ENCODE measurements at regions not wholly inside any gene's neighbourhood (a gene's known extent, or its start where the extent isn't known, plus 50 kb on each side); places are given as distances from the start of the nearest gene placed in this dataset.

- H3K4me3 ChIP-seq (ENCODE audit: control insufficient read depth in 2 of 3, extremely low read depth in 1 of 3, insufficient read depth in 2 of 3, low read depth in 1 of 3, low read length in 3 of 3), result no peak overlapping the region
- no peaks in the 10 kb centered on the region for H3K36me3 ChIP-seq (ENCODE audit: control insufficient read depth in 2 of 2, extremely low read depth in 1 of 2, insufficient read depth in 2 of 2, low read length in 2 of 2)
- no peaks in the 10 kb centered on the region for H3K79me2 ChIP-seq (ENCODE audit: control insufficient read depth, insufficient read depth, low read length)
- no peak for FAIRE-seq
- H3K27ac ChIP-seq (ENCODE audit: control insufficient read depth, insufficient read depth, low read length), result no peak overlapping the region
- no peaks in the 10 kb centered on the region for H3K4me1 ChIP-seq (ENCODE audit: control insufficient read depth, extremely low read depth, insufficient read depth, low read length)
- H3K27me3 ChIP-seq (ENCODE audit: control insufficient read depth, extremely low read depth, insufficient read depth, low read length), result no peaks in the 10 kb centered on the region
- no peak overlapping the region for H2AFZ ChIP-seq (ENCODE audit: control insufficient read depth, low read length)
- H3K9ac ChIP-seq (ENCODE audit: control insufficient read depth, extremely low read depth, insufficient read depth, low read length), result no peak overlapping the region
- H3K9me1 ChIP-seq (ENCODE audit: control insufficient read depth, extremely low read depth, insufficient read depth, low read length), result no peaks in the 10 kb centered on the region
- no peaks in the 10 kb centered on the region for H4K20me1 ChIP-seq (ENCODE audit: control insufficient read depth, extremely low read depth, insufficient read depth, low read length)
- H3K9me3 ChIP-seq (ENCODE audit: control insufficient read depth, low read depth, low read length), result no peaks in the 10 kb centered on the region
- dilution Hi-C loops (cut with MboI; ENCODE audit: extremely low pct_ligation_motif_present, low sequenced_read_pairs), result no loop called here
- DNase-seq (ENCODE audit: low read depth, low spot score), result no peak
- TF ChIP-seq EZH2 (IDR thresholded peaks at IDR 0.05; ENCODE audit: low read length), result no peak
- no peak overlapping the region for H3K4me2 ChIP-seq (ENCODE audit: control insufficient read depth, extremely low read depth, insufficient read depth, low read depth, low read length)
Measured at GRCh38 chr5:9845185-9845584, 215.0 kb upstream of the TAS2R1 start.

DNA sequence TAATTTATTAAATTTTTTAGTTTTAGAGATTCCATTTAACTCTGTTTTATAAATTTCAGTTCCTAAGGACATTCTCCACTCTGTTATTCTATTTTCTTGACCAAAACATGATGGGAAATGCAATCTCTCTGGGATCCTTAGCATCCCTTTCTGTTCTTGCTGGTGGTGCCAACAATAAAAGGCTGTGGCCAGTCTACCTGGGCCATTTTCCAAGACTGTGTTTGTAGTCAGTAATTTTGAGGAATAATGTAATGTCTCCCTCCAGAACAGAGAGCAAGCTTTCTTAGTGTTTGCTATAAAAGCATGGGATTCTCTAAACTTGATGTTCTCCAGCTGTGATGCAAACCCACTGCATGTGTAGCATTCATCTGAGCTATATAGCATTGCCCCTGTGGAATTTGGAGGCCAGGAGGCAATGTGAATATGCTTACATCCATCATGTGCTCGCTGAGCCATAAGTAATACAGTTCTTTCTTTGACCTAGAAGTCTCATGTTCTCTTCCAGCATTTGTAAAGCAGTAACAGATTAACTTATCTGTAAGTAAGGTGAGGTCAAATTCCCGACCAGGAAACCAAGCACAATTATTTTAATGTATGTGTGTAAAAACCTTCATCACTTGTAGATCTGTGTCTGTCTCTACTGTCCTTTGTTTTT lies 211.5 kb upstream of the TAS2R1 start:
- H3K9me3 ChIP-seq (ENCODE audit: control insufficient read depth, low read depth, low read length), result no peaks in the 10 kb centered on the region

DNA sequence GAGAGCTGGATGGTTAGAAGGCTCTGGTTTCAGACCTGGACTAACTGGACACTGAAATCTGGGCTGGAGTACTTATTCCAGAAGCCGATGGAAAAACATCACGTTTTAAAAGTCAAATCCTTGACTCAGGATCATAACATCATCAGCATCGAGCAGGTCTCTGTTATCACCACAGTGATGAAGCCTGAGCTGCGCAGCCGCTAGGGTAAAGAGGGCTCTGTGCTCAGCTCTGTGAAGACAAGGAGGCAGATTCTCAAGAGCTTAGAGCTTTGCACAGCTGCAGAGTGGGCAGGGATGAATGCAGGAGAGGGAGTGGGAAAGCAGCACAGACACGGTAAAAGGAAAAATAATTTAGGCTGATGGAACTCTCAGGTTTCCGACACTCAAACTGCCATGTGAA lies 208.8 kb upstream of the TAS2R1 start:
- no peak overlapping the region for H2AFZ ChIP-seq (ENCODE audit: control insufficient read depth, low read length)
- FAIRE-seq (no peak), DNase-seq (ENCODE audit: low read depth, low spot score) (no peak)
- H3K36me3 ChIP-seq (ENCODE audit: control insufficient read depth in 2 of 2, extremely low read depth in 1 of 2, insufficient read depth in 2 of 2, low read length in 2 of 2), result no peaks in the 10 kb centered on the region
- H3K9me3 ChIP-seq (ENCODE audit: control insufficient read depth, low read depth, low read length), result no peaks in the 10 kb centered on the region
- no peaks in the 10 kb centered on the region for H3K79me2 ChIP-seq (ENCODE audit: control insufficient read depth, insufficient read depth, low read length)
- H4K20me1 ChIP-seq (ENCODE audit: control insufficient read depth, extremely low read depth, insufficient read depth, low read length), result no peaks in the 10 kb centered on the region
- TF ChIP-seq EZH2 (IDR thresholded peaks at IDR 0.05; ENCODE audit: low read length), result no peak
- no peak for TF ChIP-seq CTCF (optimal IDR thresholded peaks at IDR 0.05 in 1 of 3, IDR thresholded peaks at IDR 0.05 in 1 of 3, conservative IDR thresholded peaks at IDR 0.05 in 1 of 3; ENCODE audit: extremely low read depth in 1 of 3, insufficient read depth in 2 of 3, low read length in 3 of 3)
- dilution Hi-C loops (cut with MboI; ENCODE audit: extremely low pct_ligation_motif_present, low sequenced_read_pairs), result no loop called here
- no peaks in the 10 kb centered on the region for H3K4me1 ChIP-seq (ENCODE audit: control insufficient read depth, extremely low read depth, insufficient read depth, low read length)
- no peaks in the 10 kb centered on the region for H3K27me3 ChIP-seq (ENCODE audit: control insufficient read depth, extremely low read depth, insufficient read depth, low read length)
- H3K4me3 ChIP-seq (ENCODE audit: control insufficient read depth in 2 of 3, extremely low read depth in 1 of 3, insufficient read depth in 2 of 3, low read depth in 1 of 3, low read length in 3 of 3), result no peak overlapping the region
- H3K4me2 ChIP-seq (ENCODE audit: control insufficient read depth, extremely low read depth, insufficient read depth, low read depth, low read length), result no peak overlapping the region
- no peaks in the 10 kb centered on the region for H3K9me1 ChIP-seq (ENCODE audit: control insufficient read depth, extremely low read depth, insufficient read depth, low read length)
- H3K27ac ChIP-seq (ENCODE audit: control insufficient read depth, insufficient read depth, low read length), result no peak overlapping the region
- H3K9ac ChIP-seq (ENCODE audit: control insufficient read depth, extremely low read depth, insufficient read depth, low read length), result no peak overlapping the region

More for the DNA sequence above, 211.5 kb upstream of the TAS2R1 start:
- Histone ChIP-seq H3K27me3 (ENCODE audit: control insufficient read depth, extremely low read depth, insufficient read depth, low read length) (no peaks in the 10 kb centered on the region), H2AFZ (ENCODE audit: control insufficient read depth, low read length) (no peak overlapping the region), H3K9ac (ENCODE audit: control insufficient read depth, extremely low read depth, insufficient read depth, low read length) (no peak overlapping the region), H3K4me2 (ENCODE audit: control insufficient read depth, extremely low read depth, insufficient read depth, low read depth, low read length) (no peak overlapping the region), H4K20me1 (ENCODE audit: control insufficient read depth, extremely low read depth, insufficient read depth, low read length) (no peaks in the 10 kb centered on the region), H3K79me2 (ENCODE audit: control insufficient read depth, insufficient read depth, low read length) (no peaks in the 10 kb centered on the region), H3K27ac (ENCODE audit: control insufficient read depth, insufficient read depth, low read length) (no peak overlapping the region), H3K4me1 (ENCODE audit: control insufficient read depth, extremely low read depth, insufficient read depth, low read length) (no peaks in the 10 kb centered on the region), H3K9me1 (ENCODE audit: control insufficient read depth, extremely low read depth, insufficient read depth, low read length) (no peaks in the 10 kb centered on the region), H3K36me3 (ENCODE audit: control insufficient read depth in 2 of 2, extremely low read depth in 1 of 2, insufficient read depth in 2 of 2, low read length in 2 of 2) (no peaks in the 10 kb centered on the region), H3K4me3 (ENCODE audit: control insufficient read depth in 2 of 3, extremely low read depth in 1 of 3, insufficient read depth in 2 of 3, low read depth in 1 of 3, low read length in 3 of 3) (no peak overlapping the region)
- no peak for TF ChIP-seq EZH2 (IDR thresholded peaks at IDR 0.05; ENCODE audit: low read length)
- FAIRE-seq, result no peak
- dilution Hi-C loops (cut with MboI; ENCODE audit: extremely low pct_ligation_motif_present, low sequenced_read_pairs), result no loop called here
- no peak for DNase-seq (ENCODE audit: low read depth, low spot score)
